Smooth muscle cell (in vitro differentiated cells): ENCODE measurements at regions not wholly inside any gene's neighbourhood (a gene's known extent, or its start where the extent isn't known, plus 50 kb on each side); places are given as distances from the start of the nearest gene placed in this dataset.

Source experiments
- DNase-seq: peaks from one replicate; lab custom pipeline; 2025; ENCODE audit not compliant: unreplicated experiment; lab: John Stamatoyannopoulos, UW
- H2AFZ ChIP-seq: fragments of 200-600 bp; sonication (generic); 2 replicates; pipeline ENCODE4 v1.6.0; 2016; ENCODE audit warnings: antibody characterized with exemption, low read depth, mild to moderate bottlenecking
- H3F3A ChIP-seq: fragments of 200-600 bp; sonication (generic); 2 replicates; pipeline ENCODE4 v1.6.0; 2017; ENCODE audit warnings: antibody characterized with exemption, low read depth
- H3K27ac ChIP-seq: fragments of 200-600 bp; sonication (generic); 2 replicates; pipeline ENCODE4 v1.5.1; 2016; ENCODE audit warnings: low read depth, mild to moderate bottlenecking
- H3K27me3 ChIP-seq: fragments of 200-600 bp; sonication (generic); 2 replicates; pipeline ENCODE4 v1.6.1; 2016; ENCODE audit warnings: low read depth, mild to moderate bottlenecking
- H3K36me3 ChIP-seq: fragments of 200-600 bp; sonication (generic); 2 replicates; pipeline ENCODE4 v1.5.1; 2016; ENCODE audit warnings: low read depth
- H3K4me1 ChIP-seq: fragments of 200-600 bp; sonication (generic); 2 replicates; pipeline ENCODE4 v1.5.1; 2016; ENCODE audit warnings: low read depth
- H3K4me2 ChIP-seq: fragments of 200-600 bp; sonication (generic); 2 replicates; pipeline ENCODE4 v1.6.0; 2016; ENCODE audit warnings: mild to moderate bottlenecking
- H3K4me3 ChIP-seq: fragments of 200-600 bp; sonication (generic); 2 replicates; pipeline ENCODE4 v1.5.1; 2016; ENCODE audit warnings: mild to moderate bottlenecking
- H3K79me2 ChIP-seq: fragments of 200-600 bp; sonication (generic); 2 replicates; pipeline ENCODE4 v1.6.0; 2016; ENCODE audit warnings: low read depth, mild to moderate bottlenecking
- H3K9ac ChIP-seq: fragments of 200-600 bp; sonication (generic); 2 replicates; pipeline ENCODE4 v1.6.0; 2016; ENCODE audit warnings: low read depth
- H3K9me3 ChIP-seq: fragments of 200-600 bp; sonication (generic); replicated peaks from 2 replicates; pipeline ENCODE4 v1.5.1; 2016; ENCODE audit warnings: low read depth
- H4K20me1 ChIP-seq: fragments of 200-600 bp; sonication (generic); 2 replicates; pipeline ENCODE4 v1.6.0; 2016; ENCODE audit warnings: low read depth
- WGBS: methylation state at CpG from one replicate; pipeline ENCODE4 v1.1.7; 2016; ENCODE audit warnings: low lambda C conversion rate; 5-methylcytosine and 5-hydroxymethylcytosine counted together
- TF ChIP-seq, protein P1 (sequence below): fragments of 200-600 bp; sonication (generic); IDR thresholded peaks from 2 replicates; pipeline ENCODE4 v1.5.1; 2017; ENCODE audit warnings: borderline replicate concordance, mild to moderate bottlenecking, antibody characterized with exemption; ENCODE audit not compliant: insufficient read depth, poor library complexity, severe bottlenecking

DNA sequence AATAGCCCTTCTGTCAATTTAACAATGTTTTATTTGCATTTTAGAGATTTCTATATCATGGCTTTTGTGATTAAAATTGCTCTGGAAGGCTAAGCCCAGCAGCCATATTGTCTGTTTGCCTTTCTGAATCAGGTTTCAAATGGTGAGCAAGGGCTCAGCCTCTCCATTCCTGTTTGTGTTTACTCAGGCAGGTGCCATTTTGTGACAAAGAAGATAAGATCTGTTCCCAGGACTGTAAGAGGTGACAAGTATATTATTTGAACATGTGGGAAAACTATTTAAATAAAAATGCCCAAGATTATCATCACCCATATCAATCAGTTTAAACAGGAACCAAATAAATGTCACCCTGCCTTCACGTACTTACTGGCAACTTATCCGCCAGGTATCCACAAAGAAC is 641.3 kb upstream of the KLF4 start:
- no peaks in the 10 kb centered on the region for H3K4me1 ChIP-seq
- no peaks in the 10 kb centered on the region for H3K9me3 ChIP-seq
- no peak for DNase-seq
- H2AFZ ChIP-seq = no peak overlapping the region
- no peaks in the 10 kb centered on the region for H4K20me1 ChIP-seq
- no peaks in the 10 kb centered on the region for H3F3A ChIP-seq
- 93% methylated on average over 2 of the region's 2 CpGs for WGBS
- no peaks in the 10 kb centered on the region for H3K27me3 ChIP-seq
- no peak overlapping the region for H3K4me3 ChIP-seq
- TF ChIP-seq, protein P1, sequence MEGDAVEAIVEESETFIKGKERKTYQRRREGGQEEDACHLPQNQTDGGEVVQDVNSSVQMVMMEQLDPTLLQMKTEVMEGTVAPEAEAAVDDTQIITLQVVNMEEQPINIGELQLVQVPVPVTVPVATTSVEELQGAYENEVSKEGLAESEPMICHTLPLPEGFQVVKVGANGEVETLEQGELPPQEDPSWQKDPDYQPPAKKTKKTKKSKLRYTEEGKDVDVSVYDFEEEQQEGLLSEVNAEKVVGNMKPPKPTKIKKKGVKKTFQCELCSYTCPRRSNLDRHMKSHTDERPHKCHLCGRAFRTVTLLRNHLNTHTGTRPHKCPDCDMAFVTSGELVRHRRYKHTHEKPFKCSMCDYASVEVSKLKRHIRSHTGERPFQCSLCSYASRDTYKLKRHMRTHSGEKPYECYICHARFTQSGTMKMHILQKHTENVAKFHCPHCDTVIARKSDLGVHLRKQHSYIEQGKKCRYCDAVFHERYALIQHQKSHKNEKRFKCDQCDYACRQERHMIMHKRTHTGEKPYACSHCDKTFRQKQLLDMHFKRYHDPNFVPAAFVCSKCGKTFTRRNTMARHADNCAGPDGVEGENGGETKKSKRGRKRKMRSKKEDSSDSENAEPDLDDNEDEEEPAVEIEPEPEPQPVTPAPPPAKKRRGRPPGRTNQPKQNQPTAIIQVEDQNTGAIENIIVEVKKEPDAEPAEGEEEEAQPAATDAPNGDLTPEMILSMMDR = no peak
- no peaks in the 10 kb centered on the region for H3K36me3 ChIP-seq
- no peaks in the 10 kb centered on the region for H3K79me2 ChIP-seq
- H3K27ac ChIP-seq = no peak overlapping the region
- H3K9ac ChIP-seq = no peak overlapping the region
- no peak overlapping the region for H3K4me2 ChIP-seq

DNA sequence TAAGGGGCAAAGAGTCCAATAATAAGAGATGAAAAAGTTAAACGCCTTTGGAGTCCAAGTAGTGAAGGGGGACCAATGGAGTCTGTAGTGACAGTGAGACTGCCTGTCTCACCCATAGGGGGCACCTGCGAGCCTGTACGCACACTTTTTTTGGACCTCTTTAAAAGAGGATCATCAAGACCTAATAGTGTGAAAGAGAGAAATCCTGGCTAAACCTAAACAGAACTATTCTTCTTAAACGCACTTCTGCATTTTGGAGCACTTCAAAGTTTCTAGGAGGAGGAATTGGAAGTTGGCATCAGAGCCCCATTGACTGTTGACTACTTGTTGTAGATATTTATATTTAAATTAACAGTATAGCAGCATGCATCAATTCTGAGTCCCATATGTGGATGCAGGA is 636.1 kb upstream of the KLF4 start:
- H3K27ac ChIP-seq = no peak overlapping the region
- TF ChIP-seq, protein P1 = peak; percentile 30
- no peak overlapping the region for H3K4me3 ChIP-seq
- H3K4me2 ChIP-seq = no peak overlapping the region
- H2AFZ ChIP-seq = no peak overlapping the region
- H3K27me3 ChIP-seq = no peaks in the 10 kb centered on the region
- H3F3A ChIP-seq = no peaks in the 10 kb centered on the region
- no peaks in the 10 kb centered on the region for H4K20me1 ChIP-seq
- no peaks in the 10 kb centered on the region for H3K79me2 ChIP-seq
- no peaks in the 10 kb centered on the region for H3K36me3 ChIP-seq
- no peak for DNase-seq
- H3K9ac ChIP-seq = no peak overlapping the region
- H3K4me1 ChIP-seq = no peaks in the 10 kb centered on the region
- 84% methylated on average over 4 of the region's 4 CpGs for WGBS
- H3K9me3 ChIP-seq = no peaks in the 10 kb centered on the region

DNA sequence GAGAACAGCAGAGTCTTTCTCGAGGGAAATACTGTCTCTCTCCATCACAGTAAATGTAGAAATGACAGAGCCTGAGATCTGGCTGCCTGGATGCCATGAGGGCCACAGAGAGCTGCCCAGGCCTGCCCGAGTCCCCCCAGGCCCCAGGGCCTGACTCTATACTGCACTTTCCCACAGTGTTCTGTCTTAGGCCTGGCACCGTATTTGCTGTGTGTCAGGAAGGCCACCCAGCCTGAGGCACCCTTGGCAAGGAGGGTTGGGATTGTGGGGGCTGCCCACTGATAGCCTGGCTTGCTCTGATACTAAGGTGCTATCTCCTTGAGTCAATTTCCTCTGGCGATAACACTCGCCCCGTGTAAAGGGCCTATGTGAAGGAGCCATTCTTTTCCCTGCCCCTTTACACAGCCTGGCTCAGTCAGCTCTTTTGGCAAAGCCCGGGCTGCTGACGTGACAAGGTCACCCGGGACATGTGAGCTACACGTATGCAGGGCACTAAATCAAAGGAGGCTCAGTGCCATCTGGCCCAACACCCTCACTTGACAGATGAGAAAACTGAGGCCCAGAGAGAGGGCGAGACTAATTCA is 630.1 kb upstream of the KLF4 start:
- H2AFZ ChIP-seq = no peak overlapping the region

DNA sequence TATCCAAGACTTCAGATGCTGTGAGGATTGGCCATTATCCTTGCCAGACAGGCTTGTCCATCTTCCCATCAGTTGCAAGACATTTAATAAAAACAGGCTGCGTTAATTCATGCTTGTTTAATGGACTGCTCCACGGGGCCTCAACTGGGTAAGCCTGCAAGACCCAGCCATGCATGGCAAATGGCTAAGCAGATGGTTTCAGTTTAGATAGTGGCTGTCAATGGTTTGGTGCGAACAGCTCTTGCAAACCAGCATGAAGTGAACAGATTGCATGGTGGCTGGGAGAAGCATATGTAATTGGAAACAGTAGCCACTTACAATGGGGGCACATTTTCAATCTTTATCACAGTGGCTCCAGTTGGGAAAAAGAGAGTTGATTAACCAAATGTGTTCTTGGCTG is 628.2 kb upstream of the KLF4 start:
- Histone ChIP-seq H4K20me1 (no peaks in the 10 kb centered on the region), H3K27me3 (no peaks in the 10 kb centered on the region), H3K36me3 (no peaks in the 10 kb centered on the region), H3K4me1 (no peaks in the 10 kb centered on the region), H3K9me3 (no peaks in the 10 kb centered on the region), H3K4me3 (no peak overlapping the region), H3F3A (no peaks in the 10 kb centered on the region), H3K9ac (no peak overlapping the region), H2AFZ (no peak overlapping the region), H3K79me2 (no peaks in the 10 kb centered on the region), H3K4me2 (no peak overlapping the region), H3K27ac (no peak overlapping the region)
- WGBS = 56% methylated on average over 3 of the region's 3 CpGs
- TF ChIP-seq, protein P1 = no peak
- DNase-seq = no peak

More for the DNA sequence above, 630.1 kb upstream of the KLF4 start:
- no peak for DNase-seq
- Histone ChIP-seq H3K27me3 (no peaks in the 10 kb centered on the region), H4K20me1 (no peaks in the 10 kb centered on the region), H3K4me3 (no peak overlapping the region), H3K9ac (no peak overlapping the region), H3F3A (no peaks in the 10 kb centered on the region), H3K27ac (no peak overlapping the region), H3K4me2 (no peak overlapping the region), H3K9me3 (no peaks in the 10 kb centered on the region), H3K4me1 (no peaks in the 10 kb centered on the region), H3K36me3 (no peaks in the 10 kb centered on the region), H3K79me2 (no peaks in the 10 kb centered on the region)
- TF ChIP-seq, protein P1 = no peak
- WGBS = 88% methylated on average over 11 of the region's 11 CpGs
